T1000 (cell line): ENCODE measurements at regions not wholly inside any gene's neighbourhood (a gene's known extent, or its start where the extent isn't known, plus 50 kb on each side); places are given as distances from the start of the nearest gene placed in this dataset.

ENCODE experiments used
- DNase-seq: peaks from one replicate; lab custom pipeline; 2025; ENCODE audit warnings: mixed read lengths; lab: John Stamatoyannopoulos, UW

GRCh38 chr12:125573271-125573670 is 508.0 kb downstream of the AACS start:
- DNase-seq, result no peak

GRCh38 chr12:125577334-125577733 is 512.1 kb downstream of the AACS start:
- no peak for DNase-seq

- DNase-seq, result no peak
Measured at GRCh38 chr12:125579916-125580315, 514.7 kb downstream of the AACS start.

- DNase-seq, result no peak
Measured at GRCh38 chr12:125583071-125583470, 517.8 kb downstream of the AACS start.

GRCh38 chr12:125586441-125586840 is 521.2 kb downstream of the AACS start:
- no peak for DNase-seq

- DNase-seq, result no peak
Measured at GRCh38 chr12:125593269-125593668, 528.0 kb downstream of the AACS start.

GRCh38 chr12:125604976-125605375 is 539.7 kb downstream of the AACS start:
- no peak for DNase-seq

- no peak for DNase-seq
Measured at GRCh38 chr12:125606312-125606711, 541.1 kb downstream of the AACS start.

- DNase-seq, result no peak
Measured at GRCh38 chr12:125610292-125610691, 545.1 kb downstream of the AACS start.

GRCh38 chr12:125610971-125611370 is 545.7 kb downstream of the AACS start:
- DNase-seq, result no peak

- DNase-seq, result no peak
Measured at GRCh38 chr12:125614058-125614457, 548.8 kb downstream of the AACS start.

- no peak for DNase-seq
Measured at GRCh38 chr12:125619723-125620122, 554.5 kb downstream of the AACS start.

- no peak for DNase-seq
Measured at GRCh38 chr12:125633686-125634085, 568.5 kb downstream of the AACS start.

GRCh38 chr12:125634813-125635212 is 569.6 kb downstream of the AACS start:
- no peak for DNase-seq

- DNase-seq, result no peak
Measured at GRCh38 chr12:125639826-125640225, 574.6 kb downstream of the AACS start.

- no peak for DNase-seq
Measured at GRCh38 chr12:125643055-125643454, 577.8 kb downstream of the AACS start.

- no peak for DNase-seq
Measured at GRCh38 chr12:125645724-125646123, 580.5 kb downstream of the AACS start.

- DNase-seq, result no peak
Measured at GRCh38 chr12:125650587-125650986, 585.4 kb downstream of the AACS start.

GRCh38 chr12:125651625-125652024 is 586.4 kb downstream of the AACS start:
- DNase-seq, result no peak

GRCh38 chr12:125652681-125653080 is 587.4 kb downstream of the AACS start:
- no peak for DNase-seq

GRCh38 chr12:125657681-125658080 is 592.4 kb downstream of the AACS start:
- DNase-seq, result no peak

- no peak for DNase-seq
Measured at GRCh38 chr12:125674554-125675338, 609.5 kb downstream of the AACS start.

GRCh38 chr12:125676366-125676765 is 611.1 kb downstream of the AACS start:
- DNase-seq, result no peak

- no peak for DNase-seq
Measured at GRCh38 chr12:125677829-125678228, 612.6 kb downstream of the AACS start.
